Skeletal muscle cell (primary cell): ENCODE measurements at regions not wholly inside any gene's neighbourhood (a gene's known extent, or its start where the extent isn't known, plus 50 kb on each side); places are given as distances from the start of the nearest gene placed in this dataset.
A peak's percentile ranks its signal among the peaks of the same experiment; 100 is the strongest.
"Not testable (repeated sequence)": the region's sequence is repeated elsewhere in the genome, so short reads cannot be mapped to it uniquely, and the experiment has no call there.

Experiments used
- DNase-seq: peaks from one replicate; pipeline ENCODE4 v3.0.0-alpha.2; 2010; ENCODE audit warnings: low read depth
- H3K4me3 ChIP-seq: 2 replicates; pipeline ENCODE4 v1.5.1; 2011; ENCODE audit warnings: low read depth, mild to moderate bottlenecking, control low read depth, low read length, moderate library complexity

DNA sequence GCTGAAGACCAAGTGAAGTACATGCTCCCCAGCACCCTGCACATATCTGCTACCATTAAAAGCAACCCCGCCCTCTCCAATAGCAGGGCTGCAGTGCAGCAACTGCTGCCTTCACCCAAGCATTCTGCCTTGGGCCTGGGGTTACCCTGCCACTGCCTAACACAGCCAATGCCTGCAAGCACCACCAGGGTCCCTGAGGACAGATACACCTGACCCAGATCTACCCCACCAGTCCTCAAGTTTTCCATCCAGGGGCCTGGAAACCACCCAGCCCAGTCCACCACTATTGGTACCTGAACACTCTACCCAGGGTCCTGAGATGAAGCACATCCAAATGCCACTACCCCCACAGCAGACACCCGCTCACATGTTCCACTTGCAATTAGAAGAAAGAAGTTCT lies 181.1 kb upstream of the RBBP8 start:
- H3K4me3 ChIP-seq: no peak overlapping the region
- DNase-seq: no peak

DNA sequence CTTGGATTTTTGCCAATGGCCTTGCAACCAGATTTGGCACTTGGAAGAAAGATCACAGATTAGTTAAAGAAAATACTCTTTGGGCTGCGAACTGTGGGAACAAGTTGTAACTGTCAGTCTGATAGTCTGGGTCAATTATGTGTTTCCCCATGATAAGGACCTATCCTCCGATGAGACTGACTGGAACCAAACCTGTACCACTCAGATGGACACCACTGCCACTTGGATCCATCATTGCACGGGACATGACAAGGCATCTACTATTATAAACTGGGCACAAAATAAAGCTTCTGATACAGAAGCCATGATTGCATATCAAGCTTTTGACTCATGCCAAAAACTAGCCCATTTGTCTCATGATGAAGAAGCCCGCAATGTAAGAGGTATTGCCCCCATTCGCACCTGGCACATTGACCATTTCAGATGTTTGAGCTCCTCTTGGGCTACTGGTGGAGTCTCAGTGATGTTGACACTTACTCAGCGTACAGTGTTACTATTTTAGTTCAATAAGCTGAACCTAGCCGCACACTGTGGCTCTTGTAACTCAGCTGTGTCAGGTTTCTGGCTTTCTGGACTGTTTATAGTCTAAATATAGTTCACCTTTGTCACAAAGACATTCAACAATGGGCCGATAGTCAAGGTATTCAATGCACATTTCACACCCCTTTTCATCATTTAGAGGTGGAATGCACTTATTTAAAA lies 179.8 kb upstream of the RBBP8 start:
- DNase-seq: no peak

DNA sequence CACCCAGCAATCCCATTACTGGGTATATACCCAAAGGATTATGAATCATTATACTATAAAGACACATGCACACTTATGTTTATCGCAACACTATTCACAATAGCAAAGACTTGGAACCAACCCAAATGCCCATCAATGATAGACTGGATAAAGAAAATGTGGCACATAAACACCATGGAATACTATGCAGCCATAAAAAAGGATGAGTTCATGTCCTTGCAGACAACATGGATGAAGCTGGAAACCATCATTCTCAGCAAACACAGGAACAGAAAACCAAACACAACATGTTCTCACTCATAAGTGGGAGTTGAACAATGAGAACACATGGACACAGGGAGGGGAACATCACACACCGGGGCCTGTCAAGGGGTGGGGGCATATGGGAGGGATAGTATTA lies 169.1 kb upstream of the RBBP8 start:
- not testable (repeated sequence) for DNase-seq, H3K4me3 ChIP-seq

More for the DNA sequence above, 179.8 kb upstream of the RBBP8 start:
- no peak overlapping the region for H3K4me3 ChIP-seq

DNA sequence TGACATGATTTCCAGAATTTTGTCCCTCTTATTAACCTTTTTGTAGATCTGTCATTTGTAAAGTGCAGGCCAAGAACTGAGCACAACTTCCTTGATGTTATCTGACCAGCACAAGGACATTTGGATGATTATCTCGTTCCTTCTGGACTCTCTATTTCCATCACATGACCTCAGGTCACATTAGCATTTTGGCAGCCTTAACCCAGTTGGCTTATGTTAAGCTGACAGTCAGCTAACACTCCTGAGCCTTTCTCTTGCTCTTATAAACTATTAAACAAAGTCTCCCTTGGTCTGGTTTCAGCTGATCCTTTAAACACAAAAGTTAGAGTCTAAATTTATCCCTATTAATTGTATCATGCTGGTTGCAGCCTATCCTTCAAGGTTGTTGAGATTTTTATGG lies 167.2 kb upstream of the RBBP8 start:
- no peak overlapping the region for H3K4me3 ChIP-seq
- DNase-seq: no peak

DNA sequence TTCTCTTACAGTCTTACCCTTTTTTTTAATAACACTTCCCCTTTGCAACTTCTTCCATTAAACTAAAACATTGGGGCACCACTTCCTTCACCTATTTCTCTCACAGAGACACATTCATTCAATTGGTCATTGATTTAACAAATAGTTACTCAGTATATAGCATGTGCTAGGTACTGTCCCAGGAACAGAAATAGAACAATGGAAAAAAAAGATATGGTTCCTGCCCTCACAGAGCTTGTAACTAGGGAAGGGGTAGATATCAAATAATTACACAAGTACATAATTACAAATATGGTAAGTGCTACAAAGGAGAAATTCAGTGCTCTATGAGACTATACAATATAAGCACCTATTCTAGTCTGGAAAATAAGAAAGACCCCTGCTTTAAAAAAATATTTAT lies 165.5 kb upstream of the RBBP8 start:
- no peak for DNase-seq
- no peak overlapping the region for H3K4me3 ChIP-seq

DNA sequence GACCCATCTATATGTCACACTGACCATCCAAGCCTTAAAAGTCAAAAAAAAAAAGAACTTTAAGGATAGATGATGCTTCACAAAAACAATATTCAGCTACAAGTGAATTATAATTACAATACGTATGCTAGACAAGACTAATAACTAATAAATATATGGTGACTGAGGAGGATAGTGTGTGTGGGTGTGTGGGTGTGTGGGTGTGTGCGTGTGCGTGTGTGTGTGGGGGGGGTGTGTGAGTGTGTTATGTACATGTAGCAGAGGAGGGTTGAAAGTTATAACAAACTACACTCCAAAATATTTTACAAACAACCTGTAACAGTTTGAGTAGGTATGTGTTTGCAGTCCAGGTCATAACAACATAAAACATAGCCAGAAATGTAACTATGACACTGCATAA lies 159.2 kb upstream of the RBBP8 start:
- no peak for DNase-seq
- no peak overlapping the region for H3K4me3 ChIP-seq

DNA sequence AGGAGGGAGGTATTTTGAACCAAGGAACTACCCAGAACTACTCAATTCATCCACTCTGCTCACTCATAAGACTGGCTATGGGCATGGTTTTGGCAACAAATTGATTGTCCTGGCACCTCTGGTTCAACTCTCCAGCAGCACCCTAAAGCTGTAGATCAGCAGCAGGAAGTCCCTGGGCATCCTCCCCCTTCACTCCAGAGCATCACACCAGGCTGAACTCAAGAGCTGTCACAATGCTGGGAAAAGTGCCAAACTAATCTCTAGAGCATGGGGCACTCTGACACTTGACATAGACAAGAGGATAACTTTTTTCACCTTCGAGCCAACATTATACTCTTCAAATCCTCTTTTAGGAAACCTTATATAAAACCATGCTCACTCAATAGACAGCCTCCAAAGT lies 154.1 kb upstream of the RBBP8 start:
- H3K4me3 ChIP-seq: no peak overlapping the region
- DNase-seq: no peak

DNA sequence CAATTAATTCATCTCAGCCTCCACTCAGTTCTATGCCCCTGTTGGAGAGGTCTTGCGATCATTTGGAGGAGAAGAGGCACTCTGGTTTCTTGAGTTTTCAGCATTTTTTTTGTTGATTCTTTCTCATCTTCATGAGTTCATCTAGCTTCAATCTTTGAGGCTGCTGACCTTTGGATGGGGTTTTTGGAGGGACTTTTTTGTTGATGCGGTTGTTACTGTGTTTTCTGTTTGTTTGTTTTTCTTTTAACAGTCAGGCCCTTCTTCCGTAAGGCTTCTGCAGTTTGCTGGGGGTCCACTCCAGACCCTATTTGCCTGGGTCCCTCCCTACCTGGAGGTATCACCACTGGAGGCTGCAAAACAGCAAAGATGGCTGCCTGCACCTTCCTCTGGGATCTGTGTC lies 149.9 kb upstream of the RBBP8 start:
- no peak for DNase-seq
- no peak overlapping the region for H3K4me3 ChIP-seq

DNA sequence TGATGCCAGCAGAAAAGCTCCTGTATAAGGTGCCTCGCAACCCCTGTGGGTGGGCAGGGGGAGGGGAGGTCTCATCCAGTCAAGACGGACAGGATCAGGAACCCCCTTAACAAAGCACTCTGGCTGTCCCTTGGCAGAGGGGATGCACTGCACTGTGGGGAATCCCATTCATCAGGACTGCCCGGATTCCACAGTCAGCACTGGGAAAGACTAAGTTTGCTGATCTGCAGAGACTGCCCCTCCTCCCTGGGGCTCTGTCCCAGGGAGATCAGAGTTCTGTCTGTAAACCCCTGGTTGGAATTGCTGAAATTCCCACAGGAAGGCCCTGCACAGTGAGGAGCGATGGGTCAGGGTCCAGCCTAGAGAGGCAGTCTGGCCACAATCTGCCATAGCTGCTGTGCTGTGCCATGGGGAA lies 149.5 kb upstream of the RBBP8 start:
- H3K4me3 ChIP-seq: no peak overlapping the region
- DNase-seq: no peak

DNA sequence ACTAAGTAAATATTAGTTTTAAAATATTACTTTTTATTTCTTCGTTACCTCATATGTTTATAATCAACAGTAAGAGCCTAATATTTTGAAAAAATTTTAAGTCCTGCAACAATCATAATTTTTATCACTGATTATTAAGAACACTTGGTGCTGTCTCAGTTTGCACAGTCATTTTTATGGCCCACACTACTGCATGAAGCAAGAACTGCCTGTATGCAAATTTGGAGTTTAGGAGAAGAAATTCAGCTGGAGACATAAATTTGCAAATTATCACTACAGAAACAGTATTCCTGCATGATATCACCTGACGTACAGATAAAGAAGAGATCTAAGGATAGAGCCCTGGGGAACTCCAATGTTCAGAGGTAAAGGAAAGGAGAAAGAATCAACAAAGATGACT lies 144.1 kb upstream of the RBBP8 start:
- H3K4me3 ChIP-seq: no peak overlapping the region
- no peak for DNase-seq

DNA sequence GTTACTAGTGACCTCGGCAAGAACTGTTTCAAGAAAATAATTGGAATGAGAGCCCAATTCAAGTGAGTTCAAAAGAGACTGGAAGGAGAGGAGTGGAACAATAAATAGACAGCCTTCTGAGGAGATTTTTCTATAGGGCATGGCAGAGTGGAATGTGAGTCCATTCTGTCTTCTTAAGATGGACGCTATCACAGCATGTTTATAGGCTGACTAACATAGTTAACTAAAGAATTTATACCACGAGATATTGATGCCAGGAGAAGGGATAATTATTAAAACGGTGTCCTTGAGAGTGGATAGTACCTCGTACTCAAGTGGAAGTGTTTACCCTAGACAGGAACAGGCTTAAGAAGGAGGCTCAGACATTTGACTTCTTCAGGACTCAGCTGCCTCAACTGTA lies 143.5 kb upstream of the RBBP8 start:
- H3K4me3 ChIP-seq: no peak overlapping the region
- no peak for DNase-seq

DNA sequence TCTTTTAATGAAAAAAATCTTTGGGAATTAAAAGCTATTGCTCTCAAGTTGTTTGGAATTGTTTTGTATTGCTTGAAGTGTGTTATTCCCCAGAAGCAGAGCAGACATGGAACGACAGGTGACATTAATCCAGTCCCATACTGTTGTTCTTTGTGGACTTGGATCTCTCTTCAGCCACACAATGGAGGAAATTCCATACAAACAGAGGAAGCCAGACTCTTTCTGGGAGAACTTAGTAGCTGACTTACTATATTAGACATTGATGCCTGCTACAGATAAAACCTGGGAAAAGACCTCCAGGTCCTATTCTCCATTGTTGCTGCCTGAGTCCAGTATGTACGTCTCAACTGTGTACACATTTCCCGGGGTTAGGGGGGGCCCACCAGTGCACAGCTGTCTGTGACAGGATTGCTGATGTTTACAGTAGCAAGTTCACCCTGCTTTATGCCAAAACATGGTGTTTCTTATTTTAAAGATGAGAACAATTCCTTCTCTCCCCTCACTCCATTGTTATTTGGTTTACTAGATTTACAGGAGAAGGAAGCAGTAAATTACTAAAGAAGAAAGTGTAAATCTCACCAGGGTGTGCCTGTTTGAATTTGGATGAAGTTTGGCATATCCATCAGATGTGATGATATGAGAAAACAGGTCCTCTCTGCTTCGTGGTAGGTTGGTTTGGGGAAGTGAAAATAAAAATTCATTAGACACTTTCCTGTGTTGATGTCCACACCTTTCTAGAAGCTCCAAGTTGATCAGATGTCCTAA lies 142.4 kb upstream of the RBBP8 start:
- no peak overlapping the region for H3K4me3 ChIP-seq
- DNase-seq: no peak

DNA sequence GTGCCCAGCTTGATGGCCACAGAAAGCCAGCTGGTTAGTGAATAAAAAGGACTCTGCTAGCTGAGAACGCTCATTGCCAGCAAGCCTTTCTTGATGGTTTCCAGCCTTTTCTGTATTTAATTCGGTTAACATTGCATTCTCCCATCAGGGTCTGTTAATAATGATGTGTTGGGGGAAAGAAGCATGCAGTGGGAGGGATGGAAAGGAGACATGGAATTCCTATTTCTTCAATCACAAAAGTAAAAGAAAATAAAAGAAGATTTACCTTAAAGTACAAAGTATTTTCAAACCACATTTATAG lies 141.9 kb upstream of the RBBP8 start:
- H3K4me3 ChIP-seq: no peak overlapping the region
- no peak for DNase-seq

DNA sequence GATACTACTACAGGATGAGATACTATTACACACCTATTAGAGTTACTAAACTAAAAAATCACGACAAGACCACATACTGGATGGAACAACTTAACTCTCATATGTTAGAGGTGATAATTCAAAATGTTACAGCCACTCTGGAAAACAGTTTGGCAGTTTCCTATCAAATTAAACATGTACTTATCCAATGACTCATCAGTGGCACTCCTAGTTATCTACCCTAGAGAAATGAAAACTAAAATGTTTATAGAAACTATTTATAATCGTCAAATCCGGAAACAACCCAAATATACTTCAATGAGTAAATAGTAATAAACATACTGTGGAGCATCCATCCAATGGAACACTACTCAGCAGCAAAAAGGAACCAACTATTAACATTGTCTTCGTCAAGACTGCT lies 137.0 kb upstream of the RBBP8 start:
- no peak for DNase-seq
- no peak overlapping the region for H3K4me3 ChIP-seq

DNA sequence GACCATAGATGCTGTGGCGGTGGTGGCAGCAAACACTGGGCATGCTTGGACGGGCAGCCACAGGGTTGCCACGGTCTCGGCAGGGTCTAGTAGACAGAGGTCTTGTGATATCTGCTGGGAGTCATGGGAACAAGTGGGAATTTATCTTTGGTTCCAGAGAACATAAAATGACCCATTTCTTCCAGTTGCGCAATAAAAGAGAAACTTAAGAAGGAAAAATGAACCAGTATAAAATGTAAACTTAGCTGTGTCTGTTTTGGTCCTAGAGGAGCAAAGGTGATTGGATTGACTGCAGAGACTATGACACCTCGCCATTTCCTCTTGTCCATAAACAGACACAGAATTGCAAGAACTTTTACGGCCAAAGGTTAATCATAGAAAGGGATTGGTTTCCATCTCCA lies 132.6 kb upstream of the RBBP8 start:
- peak; percentile 24 for DNase-seq
- no peak overlapping the region for H3K4me3 ChIP-seq

DNA sequence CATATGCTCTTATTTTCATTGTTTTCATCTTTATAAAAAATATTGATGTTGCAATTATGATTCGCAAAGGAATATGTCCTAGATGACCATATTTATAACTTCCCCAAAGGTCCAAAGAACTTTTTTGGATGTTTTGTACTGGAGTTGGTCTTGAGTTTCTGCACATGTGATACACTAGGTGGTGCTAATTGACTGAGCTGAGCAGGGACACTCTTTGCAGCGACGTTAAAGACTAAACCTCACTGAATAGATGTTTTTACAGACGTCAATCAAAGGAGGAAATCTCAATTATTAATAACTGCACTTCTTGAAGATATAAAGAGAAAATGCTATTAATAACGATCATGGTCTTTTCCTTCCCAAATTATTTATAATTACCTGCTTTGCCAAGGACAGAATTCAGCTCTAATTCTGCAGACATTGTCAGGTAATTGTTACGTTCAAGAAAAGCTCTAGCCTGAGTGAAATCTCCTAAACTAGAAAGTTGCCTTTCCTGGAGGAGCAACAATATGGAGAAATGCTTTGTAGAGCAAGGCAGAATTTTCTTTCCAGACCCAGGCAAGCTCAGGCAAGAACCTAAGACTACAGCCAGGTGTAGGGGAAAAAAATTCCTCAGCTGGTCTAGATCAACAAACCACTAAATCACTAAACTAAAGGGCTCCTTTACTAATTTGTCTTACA lies 119.3 kb upstream of the RBBP8 start:
- H3K4me3 ChIP-seq: no peak overlapping the region
- DNase-seq: no peak

DNA sequence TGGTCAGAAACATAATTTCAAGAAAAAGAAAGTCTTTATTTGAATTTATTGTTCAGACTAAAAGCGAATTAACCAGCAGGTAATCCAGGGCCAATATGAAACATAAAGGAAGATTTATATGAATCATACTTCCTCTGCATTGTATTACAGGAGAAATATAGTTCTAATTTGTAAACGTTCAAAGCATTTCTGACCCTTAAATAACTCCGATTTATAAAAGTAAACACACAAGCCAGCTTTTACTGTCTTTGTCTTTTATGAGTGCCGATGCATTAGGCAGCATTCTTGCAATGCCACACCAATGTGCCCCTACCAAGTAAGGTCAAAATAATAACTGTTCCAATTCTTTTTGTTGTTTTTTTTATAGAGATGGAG lies 118.8 kb upstream of the RBBP8 start:
- H3K4me3 ChIP-seq: no peak overlapping the region
- no peak for DNase-seq

DNA sequence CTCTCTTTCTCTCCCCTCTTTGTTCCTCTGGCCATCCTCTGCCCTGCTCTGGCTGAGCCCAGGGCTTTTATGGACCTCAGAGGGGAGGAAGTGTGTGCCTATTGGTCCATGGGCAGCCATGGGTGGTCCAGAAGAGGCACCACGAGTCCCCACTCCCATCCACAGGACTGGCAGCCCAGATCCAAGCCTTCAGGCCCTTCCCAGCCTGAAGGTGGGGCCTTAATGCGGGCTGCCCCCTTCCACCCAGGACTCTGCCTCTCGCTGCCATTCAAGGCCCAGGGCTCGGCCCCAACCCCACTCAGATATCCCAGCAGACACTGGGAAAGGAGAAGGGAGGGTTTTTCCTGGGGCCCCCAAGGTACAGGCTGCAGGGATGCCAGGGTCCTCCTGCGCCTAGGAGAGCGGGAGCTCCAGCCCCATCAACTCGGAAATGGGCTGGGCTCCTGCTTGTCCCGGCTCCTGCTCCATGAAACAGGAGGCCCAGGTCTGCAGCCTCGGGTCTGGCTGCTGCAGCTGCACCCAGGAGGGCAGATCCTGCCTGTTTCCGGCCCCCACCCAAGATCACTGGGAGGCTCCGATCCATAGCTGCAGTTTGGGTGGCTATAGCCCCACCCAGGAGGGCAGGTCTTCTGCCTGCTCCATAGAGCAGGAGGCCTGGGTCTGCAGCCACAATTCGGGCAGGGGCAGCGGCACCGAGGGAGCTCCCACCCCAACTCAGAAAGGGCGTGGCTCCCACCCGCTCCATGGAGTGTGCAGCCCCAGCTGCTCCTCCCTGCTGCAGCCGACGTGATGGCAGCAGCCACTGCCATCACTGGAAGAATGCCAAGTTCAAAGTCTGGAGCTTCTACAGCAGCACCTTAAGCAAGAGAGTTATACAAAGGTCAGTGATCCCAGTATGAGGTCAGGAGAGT lies 116.6 kb upstream of the RBBP8 start:
- no peak for DNase-seq
- no peak overlapping the region for H3K4me3 ChIP-seq

DNA sequence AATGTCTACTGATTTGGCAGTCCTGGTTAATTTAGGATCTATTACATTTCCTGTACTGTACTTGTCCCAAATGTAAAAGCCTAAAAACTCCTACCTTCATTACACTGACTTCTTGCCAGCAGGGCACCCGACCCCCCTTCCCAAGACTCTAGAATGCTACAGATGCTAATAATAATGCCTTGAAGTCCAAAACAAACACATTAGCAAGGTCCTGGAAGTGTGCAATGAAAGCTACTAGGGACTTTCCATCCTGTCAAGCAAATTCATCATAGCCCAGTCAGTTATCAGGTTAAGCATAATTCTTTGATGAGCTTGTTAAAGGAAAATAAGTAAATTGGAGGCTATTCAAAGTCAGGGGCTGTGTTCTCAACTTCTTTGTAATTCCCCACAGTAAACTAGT lies 115.3 kb upstream of the RBBP8 start:
- no peak overlapping the region for H3K4me3 ChIP-seq
- no peak for DNase-seq

DNA sequence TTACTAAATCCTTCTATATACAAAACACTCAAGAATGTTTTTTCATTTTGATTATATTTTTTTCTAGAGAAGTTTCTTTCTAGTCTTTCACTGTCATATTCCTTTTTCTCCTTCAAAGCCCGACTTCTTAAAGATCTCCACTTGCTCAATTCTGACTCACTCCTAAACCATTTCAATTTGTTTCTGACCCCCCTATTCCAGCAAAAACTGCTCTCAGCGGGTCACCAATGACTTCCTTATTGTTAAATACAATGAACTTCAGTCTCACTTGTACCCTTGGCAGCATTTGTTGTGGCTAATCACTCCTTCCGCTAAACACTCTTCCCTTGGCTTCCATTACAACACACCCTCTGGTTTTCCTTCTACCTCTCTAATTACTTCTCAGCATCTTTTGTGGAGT lies 111.1 kb upstream of the RBBP8 start:
- no peak overlapping the region for H3K4me3 ChIP-seq
- peak; percentile 62 for DNase-seq
